Activated CD4-positive, alpha-beta T cell treated with anti-CD3 and anti-CD28 coated beads, Interleukin-2, amount 50 U/mL, for 16 hours (primary cell): ENCODE measurements at regions not wholly inside any gene's neighbourhood (a gene's known extent, or its start where the extent isn't known, plus 50 kb on each side); places are given as distances from the start of the nearest gene placed in this dataset.
"Not testable (repeated sequence)": the region's sequence is repeated elsewhere in the genome, so short reads cannot be mapped to it uniquely, and the experiment has no call there.

Source experiments
- DNase-seq: peaks from one replicate; pipeline ENCODE4 v3.0.0-alpha.2; 2020

GRCh38 chr15:93413745-93414144 is 324.7 kb upstream of the RGMA start:
- DNase-seq, result no peak

- no peak for DNase-seq
These were observed 310.1 kb upstream of the RGMA start for GRCh38 chr15:93399121-93399520.

GRCh38 chr15:93389211-93389610 is 300.2 kb upstream of the RGMA start:
- no peak for DNase-seq

GRCh38 chr15:93384886-93385285 is 295.9 kb upstream of the RGMA start:
- DNase-seq, result no peak

- DNase-seq, result no peak
These were observed 293.3 kb upstream of the RGMA start for GRCh38 chr15:93382200-93382820.

GRCh38 chr15:93378558-93378957 is 289.5 kb upstream of the RGMA start:
- DNase-seq, result no peak

GRCh38 chr15:93372865-93373223 is 283.8 kb upstream of the RGMA start:
- no peak for DNase-seq

GRCh38 chr15:93372208-93372864 is 283.3 kb upstream of the RGMA start:
- DNase-seq, result no peak

- no peak for DNase-seq
These were observed 277.5 kb upstream of the RGMA start for GRCh38 chr15:93366387-93367100.

- DNase-seq, result no peak
These were observed 273.8 kb upstream of the RGMA start for GRCh38 chr15:93362821-93363220.

- DNase-seq, result no peak
These were observed 273.2 kb upstream of the RGMA start for GRCh38 chr15:93362203-93362602.

GRCh38 chr15:93361703-93362102 is 272.7 kb upstream of the RGMA start:
- DNase-seq, result no peak

- no peak for DNase-seq
These were observed 272.0 kb upstream of the RGMA start for GRCh38 chr15:93360976-93361375.

- DNase-seq, result no peak
These were observed 271.3 kb upstream of the RGMA start for GRCh38 chr15:93360318-93360717.

- DNase-seq, result no peak
These were observed 270.6 kb upstream of the RGMA start for GRCh38 chr15:93359425-93360131.

- DNase-seq, result no peak
These were observed 270.0 kb upstream of the RGMA start for GRCh38 chr15:93359060-93359408.

GRCh38 chr15:93358166-93359059 is 269.4 kb upstream of the RGMA start:
- no peak for DNase-seq

GRCh38 chr15:93348711-93349545 is 259.9 kb upstream of the RGMA start:
- no peak for DNase-seq

- DNase-seq, result no peak
These were observed 259.0 kb upstream of the RGMA start for GRCh38 chr15:93347986-93348385.

- no peak for DNase-seq
These were observed 257.0 kb upstream of the RGMA start for GRCh38 chr15:93345981-93346380.

GRCh38 chr15:93343402-93343801 is 254.4 kb upstream of the RGMA start:
- DNase-seq, result not testable (repeated sequence)

GRCh38 chr15:93341164-93341563 is 252.2 kb upstream of the RGMA start:
- DNase-seq, result no peak
